Fibroblast of villous mesenchyme (primary cell): ENCODE measurements at regions not wholly inside any gene's neighbourhood (a gene's known extent, or its start where the extent isn't known, plus 50 kb on each side); places are given as distances from the start of the nearest gene placed in this dataset.

ENCODE experiments used
- DNase-seq: peaks from one replicate; pipeline ENCODE4 v3.0.0-alpha.2; 2010; ENCODE audit warnings: low read depth
- H3K4me3 ChIP-seq: 2 replicates; pipeline ENCODE4 v1.5.1; 2011; ENCODE audit warnings: low read depth, mild to moderate bottlenecking, low read length
- CTCF ChIP-seq: IDR thresholded peaks from 2 replicates; pipeline ENCODE4 v1.5.1; 2012; ENCODE audit warnings: low read depth, mild to moderate bottlenecking, low read length; ENCODE audit not compliant: insufficient read depth

GRCh38 chr2:226601881-226602662, 197.5 kb downstream of the IRS1 start:
- H3K4me3 ChIP-seq, result no peak overlapping the region
- no peak for TF ChIP-seq CTCF
- peak; percentile 76 for DNase-seq

- no peak for TF ChIP-seq CTCF
- no peak overlapping the region for H3K4me3 ChIP-seq
- DNase-seq, result no peak
Observed at GRCh38 chr2:226600802-226601201, 198.8 kb downstream of the IRS1 start.

GRCh38 chr2:226600184-226600583, 199.4 kb downstream of the IRS1 start:
- no peak for TF ChIP-seq CTCF
- peak; percentile 43 for DNase-seq
- H3K4me3 ChIP-seq, result no peak overlapping the region

- no peak overlapping the region for H3K4me3 ChIP-seq
- TF ChIP-seq CTCF, result no peak
- DNase-seq, result no peak
Observed at GRCh38 chr2:226589043-226589442, 210.6 kb downstream of the IRS1 start.

GRCh38 chr2:226585130-226585561, 214.5 kb downstream of the IRS1 start:
- TF ChIP-seq CTCF, result no peak
- H3K4me3 ChIP-seq, result no peak overlapping the region
- no peak for DNase-seq

GRCh38 chr2:226584518-226585055, 215.0 kb downstream of the IRS1 start:
- no peak for TF ChIP-seq CTCF
- H3K4me3 ChIP-seq, result no peak overlapping the region
- no peak for DNase-seq
